H1 (cell line): ENCODE measurements at regions not wholly inside any gene's neighbourhood (a gene's known extent, or its start where the extent isn't known, plus 50 kb on each side); places are given as distances from the start of the nearest gene placed in this dataset.

Source experiments
- CTCF ChIA-PET: fragments of 300-600 bp; sonication (Branson Sonifier 250); formaldehyde crosslinking; loops from one replicate; lab custom pipeline; 2021; ENCODE audit not compliant: partially characterized antibody; lab: Charles Lee
- POLR2A ChIA-PET: fragments of 300-600 bp; sonication (Branson Sonifier 250); formaldehyde crosslinking; loops from one replicate; lab custom pipeline; 2021; ENCODE audit warnings: inconsistent platforms; ENCODE audit not compliant: partially characterized antibody; lab: Charles Lee
- DNase-seq, 2 experiments: peaks; one replicate each; pipeline versions ENCODE4 v3.0.0 to v3.0.0-alpha.2; 2010 to 2022; ENCODE audit warnings: low spot score in 2 of 2, low read depth in 1 of 2, mixed read lengths in 1 of 2
- FAIRE-seq: peaks from 2 replicates; lab custom pipeline; 2011; peaks lifted over from hg19 to GRCh38; lab: Jason Lieb, UNC
- H2AFZ ChIP-seq: 2 replicates; pipeline ENCODE4 v1.8.1; 2012; ENCODE audit warnings: low read length, inconsistent platforms
- H2AK5ac ChIP-seq: 2 replicates; pipeline ENCODE4 v1.6.1; 2013; ENCODE audit warnings: low read depth, low read length
- H2BK120ac ChIP-seq: replicated peaks from 2 replicates; pipeline ENCODE3; 2013; ENCODE audit warnings: low read depth, low read length, inconsistent platforms
- H2BK12ac ChIP-seq: 2 replicates; pipeline ENCODE4 v1.6.1; 2013; ENCODE audit warnings: low read depth, low read length
- H2BK15ac ChIP-seq: 2 replicates; pipeline ENCODE4 v1.6.1; 2013; ENCODE audit warnings: low read length
- H2BK20ac ChIP-seq: 2 replicates; pipeline ENCODE4 v1.6.1; 2013; ENCODE audit warnings: low read length
- H2BK5ac ChIP-seq: 2 replicates; pipeline ENCODE4 v1.6.1; 2013; ENCODE audit warnings: low read depth, low read length
- H3K14ac ChIP-seq: 2 replicates; pipeline ENCODE4 v1.6.1; 2013; ENCODE audit warnings: inconsistent platforms; ENCODE audit not compliant: insufficient read length
- H3K18ac ChIP-seq: 2 replicates; pipeline ENCODE4 v1.6.1; 2013; ENCODE audit warnings: low read length; ENCODE audit errors: extremely low read depth
- H3K23ac ChIP-seq: 2 replicates; pipeline ENCODE4 v1.6.1; 2013; ENCODE audit warnings: inconsistent platforms; ENCODE audit not compliant: insufficient read length
- H3K23me2 ChIP-seq: 2 replicates; pipeline ENCODE4 v1.6.1; 2013; ENCODE audit warnings: low read depth, low read length
- H3K27ac ChIP-seq: 2 replicates; pipeline ENCODE4 v1.6.1; 2011; ENCODE audit warnings: low read depth, low read length, inconsistent platforms
- H3K27me3 ChIP-seq, 4 experiments: replicated peaks in 1 of 4; 1 replicate in 1 of 4; 2 replicates in 3 of 4; pipeline versions ENCODE4 v1.6.1 to v1.8.1; 2011 to 2013; ENCODE audit warnings: low read length in 3 of 4, mild to moderate bottlenecking in 3 of 4, inconsistent platforms in 2 of 4, mixed read lengths in 2 of 4, moderate library complexity in 1 of 4; ENCODE audit not compliant: control insufficient read depth in 3 of 4, insufficient read depth in 3 of 4; ENCODE audit errors: extremely low read depth in 1 of 4
- H3K36me3 ChIP-seq, 4 experiments: 2 replicates each; pipeline versions ENCODE4 v1.6.1 to v1.8.1; 2011 to 2013; ENCODE audit warnings: mild to moderate bottlenecking in 4 of 4, low read length in 3 of 4, moderate library complexity in 2 of 4, control low read depth in 1 of 4, inconsistent platforms in 1 of 4; ENCODE audit not compliant: insufficient read depth in 4 of 4, control insufficient read depth in 2 of 4
- H3K4ac ChIP-seq: replicated peaks from 2 replicates; pipeline ENCODE3; 2013; ENCODE audit warnings: low read length, low read depth, mixed read lengths, inconsistent platforms; ENCODE audit not compliant: insufficient read length
- H3K4me1 ChIP-seq, 4 experiments: replicated peaks in 1 of 4; 1 replicate in 1 of 4; 2 replicates in 3 of 4; pipeline versions ENCODE4 v1.6.1 to v1.8.1; 2011 to 2013; ENCODE audit warnings: low read length in 3 of 4, inconsistent platforms in 2 of 4, mixed read lengths in 1 of 4; ENCODE audit not compliant: insufficient read depth in 4 of 4, control insufficient read depth in 3 of 4
- H3K4me2 ChIP-seq, 2 experiments: 2 replicates each; pipeline versions ENCODE4 v1.6.1 to v1.8.1; 2011 to 2013; ENCODE audit warnings: low read depth in 2 of 2, low read length in 2 of 2, control low read depth in 1 of 2, inconsistent platforms in 1 of 2, mild to moderate bottlenecking in 1 of 2; ENCODE audit not compliant: insufficient read depth in 1 of 2
- H3K4me3 ChIP-seq, 4 experiments: fragments of 200-600, 300-600 bp in 1 of 4; sonication (generic), shearing (Covaris generic), sonication (Bioruptor Twin) in 1 of 4; 2 replicates each; pipeline versions ENCODE4 v1.5.1 to v1.8.1; 2011 to 2016; ENCODE audit warnings: low read length in 4 of 4, low read depth in 3 of 4, control low read depth in 2 of 4, inconsistent platforms in 2 of 4, mild to moderate bottlenecking in 2 of 4, mixed read lengths in 1 of 4, moderate library complexity in 1 of 4; ENCODE audit not compliant: insufficient read depth in 2 of 4; ENCODE audit errors: extremely low read depth in 1 of 4
- H3K56ac ChIP-seq: replicated peaks from 2 replicates; pipeline ENCODE3; 2013; ENCODE audit warnings: low read depth, mild to moderate bottlenecking, mixed read lengths, low read length, inconsistent platforms; ENCODE audit not compliant: insufficient read length
- H3K79me1 ChIP-seq: 2 replicates; pipeline ENCODE4 v1.6.1; 2013; ENCODE audit warnings: low read depth, low read length, control low read depth
- H3K79me2 ChIP-seq, 2 experiments: 2 replicates each; pipeline versions ENCODE4 v1.6.1 to v1.8.1; 2012 to 2013; ENCODE audit warnings: low read length in 2 of 2, mild to moderate bottlenecking in 2 of 2, inconsistent platforms in 1 of 2; ENCODE audit not compliant: insufficient read depth in 2 of 2, control insufficient read depth in 1 of 2
- H3K9ac ChIP-seq, 4 experiments: replicated peaks in 1 of 4; 1 replicate in 1 of 4; 2 replicates in 3 of 4; pipeline versions ENCODE4 v1.6.1 to v1.8.1; 2011 to 2013; ENCODE audit warnings: low read depth in 3 of 4, low read length in 3 of 4, control low read depth in 2 of 4, mild to moderate bottlenecking in 2 of 4, moderate library complexity in 2 of 4, inconsistent platforms in 1 of 4; ENCODE audit errors: extremely low read depth in 1 of 4
- H3K9me3 ChIP-seq, 2 experiments: 2 replicates each; pipeline versions ENCODE4 v1.6.1 to v1.8.1; 2012 to 2013; ENCODE audit warnings: mild to moderate bottlenecking in 2 of 2, moderate library complexity in 2 of 2, control low read depth in 1 of 2, inconsistent platforms in 1 of 2, low read depth in 1 of 2, low read length in 1 of 2, mixed read lengths in 1 of 2; ENCODE audit not compliant: insufficient read depth in 2 of 2
- H4K20me1 ChIP-seq, 2 experiments: replicated peaks in 1 of 2; 2 replicates each; pipeline versions ENCODE3 to v1.8.1; 2011 to 2013; ENCODE audit warnings: inconsistent platforms in 2 of 2, low read length in 2 of 2, mild to moderate bottlenecking in 1 of 2; ENCODE audit not compliant: insufficient read depth in 2 of 2, control insufficient read depth in 1 of 2
- H4K5ac ChIP-seq: 2 replicates; pipeline ENCODE4 v1.6.1; 2013; ENCODE audit warnings: low read length, low read depth, mixed read lengths, inconsistent platforms; ENCODE audit not compliant: insufficient read length
- H4K8ac ChIP-seq: 2 replicates; pipeline ENCODE4 v1.8.0; 2013; ENCODE audit warnings: mild to moderate bottlenecking, moderate library complexity, low read length, inconsistent platforms; ENCODE audit not compliant: insufficient read depth; ENCODE audit errors: extremely low read depth
- H4K91ac ChIP-seq: replicated peaks from 2 replicates; pipeline ENCODE3; 2013; ENCODE audit warnings: low read length, mixed read lengths, inconsistent platforms; ENCODE audit not compliant: insufficient read length
- CBX8 ChIP-seq: fragments of 300-800, 300-1000 bp; sonication (generic); IDR thresholded peaks from 2 replicates; pipeline ENCODE4 v1.7.1; 2016; ENCODE audit warnings: low read depth, low read length, borderline replicate concordance
- CTBP2 ChIP-seq: IDR thresholded peaks from 2 replicates; pipeline ENCODE4 v1.7.0; 2011; ENCODE audit warnings: borderline replicate concordance, mild to moderate bottlenecking, moderate library complexity, mixed read lengths, low read length; ENCODE audit not compliant: insufficient read depth, insufficient read length
- EGR1 ChIP-seq: IDR thresholded peaks from 2 replicates; pipeline ENCODE4 v1.6.1; 2011; ENCODE audit warnings: low read depth, low read length, borderline replicate concordance
- EP300 ChIP-seq, 2 experiments: IDR thresholded peaks; 1 replicate in 1 of 2; 2 replicates in 1 of 2; pipeline ENCODE4 v1.6.1; 2011 to 2012; ENCODE audit warnings: low read depth in 2 of 2, low read length in 2 of 2, mild to moderate bottlenecking in 2 of 2, borderline replicate concordance in 1 of 2, inconsistent platforms in 1 of 2, moderate library complexity in 1 of 2
- KDM1A ChIP-seq: fragments of 200-600, 300-600 bp; sonication (generic); IDR thresholded peaks from 2 replicates; pipeline ENCODE4 v1.7.1; 2016; ENCODE audit warnings: mild to moderate bottlenecking, low read length, borderline replicate concordance
- MAFK ChIP-seq: IDR thresholded peaks from 2 replicates; pipeline ENCODE4 v1.6.1; 2012; ENCODE audit warnings: low read depth, mild to moderate bottlenecking, improper control_type of control experiment, low read length
- RAD21 ChIP-seq, 2 experiments: IDR thresholded peaks in 1 of 2; conservative IDR thresholded peaks in 1 of 2; 2 replicates each; pipeline ENCODE4 v1.6.1; 2011; ENCODE audit warnings: low read depth in 2 of 2, low read length in 2 of 2, improper control_type of control experiment in 1 of 2, inconsistent platforms in 1 of 2, mild to moderate bottlenecking in 1 of 2, moderate library complexity in 1 of 2
- RBBP5 ChIP-seq: IDR thresholded peaks from 2 replicates; pipeline ENCODE4 v1.7.1; 2012; ENCODE audit warnings: low read depth, mild to moderate bottlenecking, inconsistent platforms, low read length, moderate library complexity, borderline replicate concordance
- SAP30 ChIP-seq: fragments of 300-600 bp; sonication (generic); IDR thresholded peaks from 2 replicates; pipeline ENCODE4 v1.7.1; 2012; ENCODE audit warnings: low read length, moderate library complexity, mild to moderate bottlenecking, inconsistent platforms; ENCODE audit not compliant: insufficient read depth, insufficient replicate concordance
- SIN3A ChIP-seq, 2 experiments: IDR thresholded peaks in 1 of 2; conservative IDR thresholded peaks in 1 of 2; 2 replicates each; pipeline ENCODE4 v1.6.1; 2011 to 2012; ENCODE audit warnings: low read length in 2 of 2, improper control_type of control experiment in 1 of 2, low read depth in 1 of 2, mild to moderate bottlenecking in 1 of 2
- SP1 ChIP-seq: IDR thresholded peaks from 2 replicates; pipeline ENCODE4 v1.6.1; 2011; ENCODE audit warnings: low read depth, low read length
- SUZ12 ChIP-seq: fragments of 200-600 bp; sonication (generic); IDR thresholded peaks from 2 replicates; pipeline ENCODE4 v1.6.1; 2012; ENCODE audit warnings: mild to moderate bottlenecking, inconsistent platforms, low read length, moderate library complexity, mixed read lengths
- WGBS, 2 experiments: shearing (Covaris generic) in 1 of 2; methylation state at CpG; one replicate each; pipeline versions ENCODE4 v1.1.6 to v1.1.7; 2013 to 2015; ENCODE audit warnings: low lambda C conversion rate in 2 of 2, mixed read lengths in 2 of 2, inconsistent platforms in 1 of 2, low coverage in 1 of 2, missing lambda C conversion rate in 1 of 2; ENCODE audit not compliant: insufficient replicate concordance in 2 of 2, insufficient coverage in 1 of 2, insufficient read length in 1 of 2; ENCODE audit errors: extremely low coverage in 1 of 2, missing lambda C conversion rate in 1 of 2; 5-methylcytosine and 5-hydroxymethylcytosine counted together
- TF ChIP-seq, protein P1 (sequence below): IDR thresholded peaks from 2 replicates; pipeline ENCODE4 v1.6.1; 2012; ENCODE audit warnings: inconsistent platforms

DNA sequence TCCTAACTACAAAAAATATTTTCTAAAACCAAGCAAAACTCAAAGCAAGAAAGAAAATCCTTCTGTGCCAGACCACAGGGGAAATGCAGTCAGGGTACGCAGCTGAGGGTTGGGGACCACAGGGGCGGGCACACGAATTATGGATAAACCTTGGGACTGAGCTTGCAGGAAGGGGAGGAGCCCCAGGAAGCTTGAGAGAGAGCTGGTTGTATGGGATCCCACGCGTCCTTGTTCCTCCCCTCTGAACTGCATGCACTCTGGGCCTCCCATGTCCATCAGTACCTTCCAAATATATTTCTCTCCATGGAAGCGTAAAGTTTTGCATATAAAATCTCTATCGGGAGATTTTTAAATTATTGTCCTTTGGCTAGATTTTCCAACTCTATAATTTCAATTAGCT is 673.4 kb downstream of the TBC1D22A start:
- no peak overlapping the region for H3K14ac ChIP-seq
- no peak overlapping the region for H2BK12ac ChIP-seq
- H4K20me1 ChIP-seq, result no peaks in the 10 kb centered on the region
- H3K4me3 ChIP-seq, result no peak overlapping the region
- peaks cover 68 to 85% of the 10 kb centered on the region in 2 experiments for H3K9me3 ChIP-seq
- H3K4ac ChIP-seq, result no peak overlapping the region
- no peak overlapping the region for H2AFZ ChIP-seq
- H3K27ac ChIP-seq, result no peak overlapping the region
- H2AK5ac ChIP-seq, result no peak overlapping the region
- DNase-seq (no peak), FAIRE-seq (no peak)
- H2BK5ac ChIP-seq, result no peak overlapping the region
- H2BK20ac ChIP-seq, result no peak overlapping the region
- WGBS, 2 experiments, result 83% methylated on average over 5 of the region's 7 CpGs; no CpG with 5 or more reads in 1 of the 2 experiments
- H3K4me2 ChIP-seq, result no peak overlapping the region
- no peak overlapping the region for H3K56ac ChIP-seq
- H3K79me1 ChIP-seq, result no peaks in the 10 kb centered on the region
- H3K27me3 ChIP-seq, result no peaks in the 10 kb centered on the region
- H3K23me2 ChIP-seq, result no peaks in the 10 kb centered on the region
- no peak overlapping the region for H2BK120ac ChIP-seq
- H4K5ac ChIP-seq, result no peak overlapping the region
- no peak overlapping the region for H3K9ac ChIP-seq
- H3K79me2 ChIP-seq, result no peaks in the 10 kb centered on the region
- H4K8ac ChIP-seq, result no peak overlapping the region
- no peaks in the 10 kb centered on the region for H3K4me1 ChIP-seq
- no peak overlapping the region for H2BK15ac ChIP-seq
- CTCF ChIA-PET, result no interaction called here
- no peak overlapping the region for H4K91ac ChIP-seq
- H3K36me3 ChIP-seq, result no peaks in the 10 kb centered on the region
- no peak overlapping the region for H3K18ac ChIP-seq
- POLR2A ChIA-PET, result no interaction called here
- no peak overlapping the region for H3K23ac ChIP-seq
- TF ChIP-seq SAP30, result no peak
- TF ChIP-seq MAFK, result no peak
- TF ChIP-seq RAD21 (IDR thresholded peaks at IDR 0.05 in 1 of 2, conservative IDR thresholded peaks at IDR 0.05 in 1 of 2; ENCODE audit: low read depth in 2 of 2, low read length in 2 of 2), result no peak
- TF ChIP-seq, protein P1, sequence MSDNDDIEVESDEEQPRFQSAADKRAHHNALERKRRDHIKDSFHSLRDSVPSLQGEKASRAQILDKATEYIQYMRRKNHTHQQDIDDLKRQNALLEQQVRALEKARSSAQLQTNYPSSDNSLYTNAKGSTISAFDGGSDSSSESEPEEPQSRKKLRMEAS, result no peak
- no peak for TF ChIP-seq EP300 (IDR thresholded peaks at IDR 0.05; ENCODE audit: borderline replicate concordance in 1 of 2, low read depth in 2 of 2, low read length in 2 of 2)
- no peak for TF ChIP-seq RBBP5
- no peak for TF ChIP-seq EGR1
- TF ChIP-seq SP1, result no peak
- no peak for TF ChIP-seq KDM1A
- TF ChIP-seq CTBP2, result no peak
- TF ChIP-seq SIN3A (conservative IDR thresholded peaks at IDR 0.05 in 1 of 2, IDR thresholded peaks at IDR 0.05 in 1 of 2; ENCODE audit: low read depth in 1 of 2, low read length in 2 of 2), result no peak
- no peak for TF ChIP-seq SUZ12
- TF ChIP-seq CBX8, result no peak
